ENCODE measurements at regions not wholly inside any gene's neighbourhood (a gene's known extent, or its start where the extent isn't known, plus 50 kb on each side); places are given as distances from the start of the nearest gene placed in this dataset.

DNA sequence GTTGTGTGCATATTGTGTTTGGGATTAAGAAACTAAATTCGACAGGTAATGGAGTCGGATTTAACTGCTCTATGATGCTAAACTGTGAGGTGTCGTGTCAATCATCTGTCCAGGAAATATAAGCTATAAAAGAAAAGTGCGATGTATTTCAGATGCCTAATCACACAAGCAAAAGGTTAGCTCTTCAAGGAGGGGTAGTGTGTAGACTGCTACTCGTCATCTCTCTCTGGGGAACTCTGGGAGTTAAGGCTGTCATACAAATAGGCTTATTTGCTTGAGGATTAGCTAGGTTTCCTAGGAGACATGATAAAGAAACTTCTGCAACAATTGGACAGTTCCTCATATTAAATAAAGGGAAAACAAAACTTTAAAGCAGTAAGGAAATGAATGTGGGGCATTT is 462.1 kb downstream of the OLFM4 start:
- TF ChIP-seq, protein P1, sequence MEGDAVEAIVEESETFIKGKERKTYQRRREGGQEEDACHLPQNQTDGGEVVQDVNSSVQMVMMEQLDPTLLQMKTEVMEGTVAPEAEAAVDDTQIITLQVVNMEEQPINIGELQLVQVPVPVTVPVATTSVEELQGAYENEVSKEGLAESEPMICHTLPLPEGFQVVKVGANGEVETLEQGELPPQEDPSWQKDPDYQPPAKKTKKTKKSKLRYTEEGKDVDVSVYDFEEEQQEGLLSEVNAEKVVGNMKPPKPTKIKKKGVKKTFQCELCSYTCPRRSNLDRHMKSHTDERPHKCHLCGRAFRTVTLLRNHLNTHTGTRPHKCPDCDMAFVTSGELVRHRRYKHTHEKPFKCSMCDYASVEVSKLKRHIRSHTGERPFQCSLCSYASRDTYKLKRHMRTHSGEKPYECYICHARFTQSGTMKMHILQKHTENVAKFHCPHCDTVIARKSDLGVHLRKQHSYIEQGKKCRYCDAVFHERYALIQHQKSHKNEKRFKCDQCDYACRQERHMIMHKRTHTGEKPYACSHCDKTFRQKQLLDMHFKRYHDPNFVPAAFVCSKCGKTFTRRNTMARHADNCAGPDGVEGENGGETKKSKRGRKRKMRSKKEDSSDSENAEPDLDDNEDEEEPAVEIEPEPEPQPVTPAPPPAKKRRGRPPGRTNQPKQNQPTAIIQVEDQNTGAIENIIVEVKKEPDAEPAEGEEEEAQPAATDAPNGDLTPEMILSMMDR (IDR thresholded peaks at IDR 0.05), result no peak
- H3K4me3 ChIP-seq, result no peak overlapping the region
- no peak for DNase-seq (ENCODE audit: low spot score)
- H3K27ac ChIP-seq, result no peak overlapping the region

DNA sequence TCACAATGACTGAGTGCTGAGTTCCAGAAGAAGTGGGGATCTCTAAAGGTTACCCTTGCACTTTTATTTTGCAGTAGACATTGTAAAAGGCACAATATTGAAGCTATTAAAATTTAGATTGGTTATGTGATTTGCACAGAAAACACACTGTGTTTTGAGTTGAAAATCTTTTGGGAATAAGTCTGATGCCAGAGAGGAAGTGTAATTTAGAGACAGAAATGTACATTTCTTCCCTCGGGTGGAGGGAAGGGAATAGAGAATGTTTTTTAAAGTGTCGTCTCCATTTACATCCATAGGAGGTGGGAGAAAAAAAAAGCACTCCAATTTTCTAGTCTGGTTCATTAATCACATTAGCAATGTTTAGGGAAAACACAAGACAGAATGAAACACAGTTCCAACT is 465.8 kb downstream of the OLFM4 start:
- no peak overlapping the region for H3K27ac ChIP-seq
- TF ChIP-seq, protein P1 (IDR thresholded peaks at IDR 0.05), result no peak
- no peak overlapping the region for H3K4me3 ChIP-seq
- DNase-seq (ENCODE audit: low spot score), result no peak

DNA sequence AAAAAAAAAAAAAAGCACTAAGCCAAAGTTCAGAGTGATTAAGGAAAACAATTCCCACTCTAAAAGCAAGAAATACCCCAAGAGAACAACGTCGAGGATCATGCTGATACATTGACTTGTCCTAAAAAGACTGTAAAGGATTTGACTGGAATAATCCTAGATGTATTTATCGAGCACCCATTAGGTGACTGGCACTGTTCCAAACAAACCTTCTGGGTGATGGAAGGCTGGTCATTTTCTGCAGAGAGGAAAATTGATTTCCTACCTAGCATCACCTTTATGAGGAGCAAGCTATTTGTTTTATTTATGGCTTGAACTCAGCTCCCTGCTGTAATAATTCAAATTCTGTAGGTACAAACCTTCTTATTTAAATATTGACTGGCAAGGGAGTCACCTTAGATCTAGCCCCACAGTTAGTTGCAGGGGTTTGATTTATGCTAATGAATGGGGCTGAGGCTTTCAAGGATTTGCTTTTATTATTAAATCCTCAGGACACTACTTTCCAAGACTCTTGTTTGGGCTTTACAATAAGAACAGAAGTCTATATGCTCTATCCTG is 471.0 kb downstream of the OLFM4 start:
- no peak overlapping the region for H3K4me3 ChIP-seq
- H3K27ac ChIP-seq, result no peak overlapping the region
- no peak for DNase-seq (ENCODE audit: low spot score)
- TF ChIP-seq, protein P1 (IDR thresholded peaks at IDR 0.05), result no peak

DNA sequence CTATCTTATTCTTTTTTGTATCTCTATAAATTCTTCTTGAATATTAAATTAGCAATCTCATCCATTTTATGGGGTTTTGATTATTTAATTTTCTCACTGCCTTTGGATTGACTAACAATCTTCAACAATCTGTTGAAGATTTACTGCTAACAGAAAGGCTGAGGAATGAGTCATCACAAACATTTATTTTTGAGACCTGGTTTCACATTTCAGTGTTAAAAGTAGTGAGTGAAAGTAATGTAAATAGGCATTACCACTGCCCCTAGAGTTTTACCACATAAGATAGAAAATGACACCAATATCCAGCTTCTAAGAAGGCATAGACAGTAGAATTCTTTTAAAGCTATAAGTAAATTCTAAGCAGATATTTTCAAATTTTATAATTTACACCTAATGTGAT is 472.8 kb downstream of the OLFM4 start:
- DNase-seq (ENCODE audit: low spot score), result no peak
- Histone ChIP-seq H3K27ac (no peak overlapping the region), H3K4me3 (no peak overlapping the region)
- TF ChIP-seq, protein P1 (IDR thresholded peaks at IDR 0.05), result no peak

DNA sequence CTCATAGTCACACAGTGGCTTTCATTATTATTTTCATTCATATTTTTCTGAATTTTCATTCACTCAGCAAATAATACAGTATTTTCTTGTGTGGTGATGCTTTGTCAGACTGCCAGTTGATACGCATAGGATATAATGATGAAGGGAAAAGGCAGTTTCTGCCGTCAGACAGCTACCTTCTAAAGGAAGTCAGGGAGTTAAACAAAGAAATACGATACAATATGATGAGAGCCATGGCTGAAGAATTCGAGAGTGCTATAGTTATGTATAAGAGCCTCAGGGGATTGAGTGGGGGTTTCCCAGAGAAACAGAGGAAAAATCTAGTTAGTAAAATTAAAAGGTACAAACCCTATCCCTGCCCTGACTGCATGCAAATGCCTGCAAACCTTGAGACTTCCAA is 479.1 kb downstream of the OLFM4 start:
- TF ChIP-seq, protein P1 (IDR thresholded peaks at IDR 0.05), result no peak
- no peak for DNase-seq (ENCODE audit: low spot score)
- Histone ChIP-seq H3K4me3 (no peak overlapping the region), H3K27ac (no peak overlapping the region)

DNA sequence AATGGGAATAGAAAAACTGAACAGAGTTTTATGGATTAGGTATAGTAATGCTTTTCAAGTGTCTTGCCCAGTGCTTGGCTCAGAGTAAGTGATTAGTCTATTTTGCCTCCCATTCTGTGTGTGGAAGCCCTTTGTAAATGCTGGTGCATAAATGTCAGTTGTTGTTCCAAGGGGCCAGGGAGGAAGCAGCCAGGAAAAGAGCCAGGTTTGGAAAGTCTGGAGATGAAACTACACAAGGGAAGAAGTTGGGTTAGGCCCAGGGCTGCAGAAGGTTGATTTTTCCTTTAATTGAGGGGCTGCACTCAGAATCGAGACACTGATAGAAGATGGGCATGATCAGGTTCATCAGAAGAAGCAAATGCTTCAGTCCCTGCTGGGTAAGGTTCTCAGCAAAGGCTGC is 484.0 kb downstream of the OLFM4 start:
- TF ChIP-seq, protein P1 (IDR thresholded peaks at IDR 0.05), result no peak
- peak overlapping the region; percentile 36 for H3K4me3 ChIP-seq
- no peak overlapping the region for H3K27ac ChIP-seq
- no peak for DNase-seq (ENCODE audit: low spot score)

DNA sequence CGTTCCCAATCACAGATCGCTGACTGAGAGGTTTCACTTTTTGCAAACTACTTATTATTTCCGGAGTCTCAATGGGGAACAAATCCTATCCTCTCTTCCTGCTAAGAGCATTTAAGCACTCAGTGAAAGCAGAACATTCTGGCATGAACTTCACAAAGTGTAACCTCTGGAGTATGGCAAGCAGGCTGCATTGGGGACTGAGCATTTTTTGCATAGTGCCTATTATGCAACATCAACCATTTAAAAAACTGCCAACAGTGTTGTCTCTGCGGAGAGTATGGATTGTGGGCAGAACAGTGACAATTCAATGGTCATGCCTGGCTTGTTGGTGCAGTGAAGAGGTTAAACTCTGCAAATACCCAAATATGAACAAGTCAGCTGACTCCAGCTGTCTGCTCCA is 484.6 kb downstream of the OLFM4 start:
- TF ChIP-seq, protein P1 (IDR thresholded peaks at IDR 0.05), result no peak
- no peak for DNase-seq (ENCODE audit: low spot score)
- H3K27ac ChIP-seq, result no peak overlapping the region
- peak overlapping the region; percentile 36 for H3K4me3 ChIP-seq
